Superior temporal gyrus (tissue), 1 donor: ENCODE measurements at regions not wholly inside any gene's neighbourhood (a gene's known extent, or its start where the extent isn't known, plus 50 kb on each side); places are given as distances from the start of the nearest gene placed in this dataset.
"Not testable (repeated sequence)": the region's sequence is repeated elsewhere in the genome, so short reads cannot be mapped to it uniquely, and the experiment has no call there.

Experiments
- DNase-seq: peaks from one replicate; pipeline ENCODE4 v3.0.0-alpha.2; 2016; ENCODE audit errors: extremely low spot score

- DNase-seq: no peak
Observed at GRCh38 chrX:16319929-16320328, 152.6 kb downstream of the MAGEB17 start.

GRCh38 chrX:16320765-16321355 lies 153.6 kb downstream of the MAGEB17 start:
- no peak for DNase-seq

- no peak for DNase-seq
Observed at GRCh38 chrX:16333453-16333852, 166.2 kb downstream of the MAGEB17 start.

GRCh38 chrX:16335181-16335580 lies 167.9 kb downstream of the MAGEB17 start:
- DNase-seq: no peak

- no peak for DNase-seq
Observed at GRCh38 chrX:16347968-16348670, 180.8 kb downstream of the MAGEB17 start.

GRCh38 chrX:16357902-16358301 lies 190.6 kb downstream of the MAGEB17 start:
- DNase-seq: no peak

- DNase-seq: not testable (repeated sequence)
Observed at GRCh38 chrX:16360056-16360455, 192.8 kb downstream of the MAGEB17 start.

GRCh38 chrX:16368696-16369095 lies 201.4 kb downstream of the MAGEB17 start:
- DNase-seq: no peak

- no peak for DNase-seq
Observed at GRCh38 chrX:16376056-16376455, 208.8 kb downstream of the MAGEB17 start.

GRCh38 chrX:16386126-16386525 lies 218.8 kb downstream of the MAGEB17 start:
- DNase-seq: no peak

- DNase-seq: no peak
Observed at GRCh38 chrX:16392597-16392996, 225.3 kb downstream of the MAGEB17 start.

GRCh38 chrX:16394290-16394689 lies 227.0 kb downstream of the MAGEB17 start:
- DNase-seq: no peak

- no peak for DNase-seq
Observed at GRCh38 chrX:16403808-16404207, 236.5 kb downstream of the MAGEB17 start.

GRCh38 chrX:16416588-16416987 lies 233.4 kb upstream of the S100G start:
- DNase-seq: no peak

- DNase-seq: no peak
Observed at GRCh38 chrX:16418650-16419049, 231.3 kb upstream of the S100G start.

GRCh38 chrX:16427668-16428067 lies 222.3 kb upstream of the S100G start:
- DNase-seq: no peak

- no peak for DNase-seq
Observed at GRCh38 chrX:16429406-16429805, 220.6 kb upstream of the S100G start.

- DNase-seq: no peak
Observed at GRCh38 chrX:16431266-16431665, 218.7 kb upstream of the S100G start.

GRCh38 chrX:16433021-16433420 lies 216.9 kb upstream of the S100G start:
- DNase-seq: no peak

GRCh38 chrX:16435399-16435986 lies 214.5 kb upstream of the S100G start:
- no peak for DNase-seq

- DNase-seq: peak; percentile 86
Observed at GRCh38 chrX:16436348-16437188, 213.4 kb upstream of the S100G start.

- no peak for DNase-seq
Observed at GRCh38 chrX:16440446-16440845, 209.5 kb upstream of the S100G start.
